Epithelial cell of esophagus (primary cell): ENCODE measurements at regions not wholly inside any gene's neighbourhood (a gene's known extent, or its start where the extent isn't known, plus 50 kb on each side); places are given as distances from the start of the nearest gene placed in this dataset.

Source experiments
- DNase-seq: peaks from one replicate; pipeline ENCODE4 v3.0.0; 2010; ENCODE audit warnings: low read depth
- H3K4me3 ChIP-seq: 2 replicates; pipeline ENCODE4 v1.5.1; 2011; ENCODE audit warnings: mild to moderate bottlenecking, low read length, control low read depth
- CTCF ChIP-seq: IDR thresholded peaks from 2 replicates; pipeline ENCODE4 v1.5.1; 2011; ENCODE audit warnings: low read depth, mild to moderate bottlenecking, low read length, control low read depth, inconsistent platforms; ENCODE audit not compliant: insufficient read depth; ENCODE audit errors: missing control alignments

- no peak for DNase-seq
- no peak for TF ChIP-seq CTCF
- H3K4me3 ChIP-seq: no peak overlapping the region
These were observed 204.9 kb downstream of the DAD1 start for GRCh38 chr14:22384167-22384549.

- no peak for DNase-seq
- TF ChIP-seq CTCF: no peak
- no peak overlapping the region for H3K4me3 ChIP-seq
These were observed 205.4 kb downstream of the DAD1 start for GRCh38 chr14:22383515-22384166.

- DNase-seq: no peak
- no peak for TF ChIP-seq CTCF
- no peak overlapping the region for H3K4me3 ChIP-seq
These were observed 206.1 kb downstream of the DAD1 start for GRCh38 chr14:22382955-22383354.

- no peak for TF ChIP-seq CTCF
- no peak for DNase-seq
- no peak overlapping the region for H3K4me3 ChIP-seq
These were observed 206.6 kb downstream of the DAD1 start for GRCh38 chr14:22382395-22382794.

- no peak overlapping the region for H3K4me3 ChIP-seq
These were observed 207.3 kb downstream of the DAD1 start for GRCh38 chr14:22381766-22382165.

GRCh38 chr14:22381408-22381760 is 207.6 kb downstream of the DAD1 start:
- no peak for DNase-seq
- no peak overlapping the region for H3K4me3 ChIP-seq
- no peak for TF ChIP-seq CTCF

More at GRCh38 chr14:22381766-22382165, 207.3 kb downstream of the DAD1 start:
- DNase-seq: no peak
- TF ChIP-seq CTCF: no peak

GRCh38 chr14:22380571-22381407 is 208.2 kb downstream of the DAD1 start:
- TF ChIP-seq CTCF: no peak
- peak; percentile 64 for DNase-seq
- no peak overlapping the region for H3K4me3 ChIP-seq
